Small intestine (tissue), 7 donors: ENCODE measurements at regions not wholly inside any gene's neighbourhood (a gene's known extent, or its start where the extent isn't known, plus 50 kb on each side); places are given as distances from the start of the nearest gene placed in this dataset.

ENCODE experiments used
- DNase-seq, 2 donors: peaks; one replicate each; pipeline versions ENCODE4 v3.0.0 to v3.0.0-alpha.2; 2013
- FAIRE-seq: peaks from 2 replicates; lab custom pipeline; 2012; peaks lifted over from hg19 to GRCh38; lab: Jason Lieb, UNC
- H3K27ac ChIP-seq, 3 donors: one replicate each; pipeline ENCODE4 v1.5.1; 2013; ENCODE audit warnings: low read length in 2 of 3, mild to moderate bottlenecking in 2 of 3, control low read depth in 1 of 3, inconsistent platforms in 1 of 3, low read depth in 1 of 3, moderate library complexity in 1 of 3
- H3K27me3 ChIP-seq, 3 donors: one replicate each; pipeline ENCODE4 v1.6.1; 2013; ENCODE audit warnings: low read length in 3 of 3, inconsistent platforms in 1 of 3; ENCODE audit not compliant: control insufficient read depth in 3 of 3, insufficient read depth in 3 of 3
- H3K36me3 ChIP-seq, 3 donors: one replicate each; pipeline ENCODE4 v1.6.1; 2013; ENCODE audit warnings: low read length in 3 of 3, inconsistent platforms in 1 of 3, low read depth in 1 of 3, mild to moderate bottlenecking in 1 of 3, moderate library complexity in 1 of 3; ENCODE audit not compliant: control insufficient read depth in 3 of 3, insufficient read depth in 2 of 3
- H3K4me1 ChIP-seq, 3 donors: one replicate each; pipeline ENCODE4 v1.6.1; 2013; ENCODE audit warnings: low read length in 2 of 3, inconsistent platforms in 1 of 3, low read depth in 1 of 3, mild to moderate bottlenecking in 1 of 3, moderate library complexity in 1 of 3; ENCODE audit not compliant: control insufficient read depth in 3 of 3, insufficient read depth in 2 of 3
- H3K4me3 ChIP-seq, 3 donors: one replicate each; pipeline ENCODE4 v1.5.1; 2013; ENCODE audit warnings: low read length in 3 of 3, control low read depth in 1 of 3, inconsistent platforms in 1 of 3, low read depth in 1 of 3, mild to moderate bottlenecking in 1 of 3, moderate library complexity in 1 of 3
- H3K9me3 ChIP-seq, 2 donors: one replicate each; pipeline ENCODE4 v1.6.1; 2013; ENCODE audit warnings: low read depth in 1 of 2, low read length in 1 of 2; ENCODE audit not compliant: control insufficient read depth in 2 of 2, insufficient read depth in 1 of 2
- WGBS, 3 donors: extraction: QIAGEN DNeasy Blood & Tissue Kit; methylation state at CpG; one replicate each; pipeline ENCODE4 v1.1.7; 2013; 5-methylcytosine and 5-hydroxymethylcytosine counted together
- donor health status: healthy with polysubstance abuse.
- donor health status: control.
- donor health status: control.
- donor health status: Bipolar disorder and iron deficiency.
- donor health status: healthy.

DNA sequence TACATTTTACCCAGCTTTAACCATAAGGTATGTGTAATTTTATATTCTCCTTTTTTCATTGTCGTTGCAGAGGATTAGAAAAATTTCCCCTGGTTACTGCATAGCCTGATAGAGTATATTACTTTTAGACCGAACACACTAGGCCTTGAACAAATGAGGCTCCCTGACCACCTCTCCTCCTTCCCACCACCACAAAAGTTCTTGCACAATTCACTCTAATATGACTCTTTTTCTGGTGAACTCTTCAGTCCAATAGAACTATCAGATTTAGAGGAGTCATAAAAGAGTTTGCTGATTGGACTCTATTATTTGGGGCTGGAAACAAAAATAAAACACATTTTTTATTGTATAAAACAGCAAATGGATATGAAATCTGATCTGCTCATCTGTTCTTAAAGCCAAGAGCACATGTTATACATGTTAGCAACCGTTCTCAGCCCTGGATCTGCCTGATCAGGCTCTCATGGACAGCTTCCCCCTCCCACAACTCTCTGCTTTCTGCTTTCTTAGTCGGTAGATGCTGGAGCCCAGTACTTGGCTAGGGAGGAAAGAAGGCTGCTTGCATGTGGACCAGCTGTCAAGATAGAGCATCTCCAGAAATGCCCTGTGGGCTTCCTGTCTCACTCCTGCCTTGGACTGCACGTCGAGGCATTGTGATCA, 83.5 kb downstream of the CD164 start:
- Histone ChIP-seq H3K27ac (no peak overlapping the region), H3K4me1 (peaks cover 0 to 55% (median 4%) of the 10 kb centered on the region in 3 donors)

DNA sequence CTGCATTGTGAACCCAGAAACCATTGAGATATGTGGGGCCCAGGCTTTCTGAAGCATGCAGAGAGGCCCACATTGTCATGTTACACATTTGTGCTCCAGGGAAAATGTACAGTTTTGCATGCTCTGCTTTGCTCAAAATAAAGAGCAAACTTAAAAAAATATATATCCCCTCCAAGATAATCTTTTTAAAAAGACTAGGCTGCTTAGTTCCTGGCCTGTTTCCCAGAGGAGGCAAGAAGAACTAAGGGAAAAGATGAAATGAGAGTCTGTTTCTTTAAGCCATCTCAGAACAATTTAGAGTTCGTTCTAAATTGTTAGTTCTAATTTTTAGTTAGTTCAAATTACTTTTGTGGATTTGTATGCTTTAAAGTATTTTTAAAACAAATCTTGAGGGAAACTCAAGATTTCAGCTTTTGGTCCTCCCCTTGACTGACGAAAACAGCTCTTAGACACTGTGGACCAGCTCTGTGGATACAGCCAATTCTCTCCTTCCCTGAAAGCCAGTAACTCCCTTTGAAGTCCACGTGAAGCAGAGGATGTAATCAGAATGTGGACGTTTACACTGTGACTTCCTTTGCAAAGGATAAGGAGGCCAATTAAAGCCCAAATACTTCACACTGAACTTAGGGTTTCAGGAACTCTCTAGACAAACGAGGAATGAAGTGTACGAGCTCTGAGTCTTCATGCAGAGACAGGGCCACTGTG, 84.7 kb downstream of the CD164 start:
- H3K36me3 ChIP-seq: no peaks in the 10 kb centered on the region
- no peaks in the 10 kb centered on the region for H3K9me3 ChIP-seq
- H3K4me3 ChIP-seq: no peak overlapping the region
- WGBS, 3 donors: 39 to 50% (median 50%) methylated on average over 6 of the region's 6 CpGs
- H3K4me1 ChIP-seq: peaks cover 0 to 55% (median 4%) of the 10 kb centered on the region in 3 donors
- no peak for FAIRE-seq
- no peaks in the 10 kb centered on the region for H3K27me3 ChIP-seq
- no peak for DNase-seq
- peak overlapping the region in 2 of 3 donors; percentile 47 to 49 for H3K27ac ChIP-seq

More for the DNA sequence above, 83.5 kb downstream of the CD164 start:
- DNase-seq (no peak), FAIRE-seq (no peak)
- H3K27me3 ChIP-seq: no peaks in the 10 kb centered on the region
- 75 to 91% (median 82%) methylated on average over 6 of the region's 6 CpGs for WGBS, 3 donors
- H3K4me3 ChIP-seq: no peak overlapping the region
- no peaks in the 10 kb centered on the region for H3K9me3 ChIP-seq
- no peaks in the 10 kb centered on the region for H3K36me3 ChIP-seq

DNA sequence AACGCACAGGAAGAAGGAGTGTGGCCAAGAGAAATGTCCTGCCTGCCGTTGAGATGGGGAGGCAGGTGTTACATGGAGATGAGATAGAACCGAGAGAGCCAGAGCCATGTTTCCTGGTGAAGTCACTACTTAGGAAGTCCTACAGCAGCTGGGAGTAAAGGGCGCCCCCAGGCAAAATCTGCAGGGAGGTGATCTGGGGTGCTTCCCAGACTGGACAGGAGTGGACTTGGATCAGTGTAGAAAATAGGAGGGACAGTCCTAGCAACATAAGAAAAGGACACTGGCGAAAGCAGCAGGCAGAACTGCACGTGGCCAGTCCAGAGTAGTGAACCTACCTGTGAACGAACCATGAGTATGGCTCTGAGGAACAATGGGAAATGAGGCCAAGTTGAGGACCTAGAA, 85.3 kb downstream of the CD164 start:
- 63 to 68% (median 64%) methylated on average over 7 of the region's 7 CpGs for WGBS, 3 donors
- Histone ChIP-seq H3K4me1 (peaks cover 0 to 60% (median 4%) of the 10 kb centered on the region in 3 donors), H3K4me3 (no peak overlapping the region), H3K27me3 (no peaks in the 10 kb centered on the region), H3K36me3 (no peaks in the 10 kb centered on the region), H3K27ac (peak overlapping the region in 2 of 3 donors; percentile 47 to 49), H3K9me3 (no peaks in the 10 kb centered on the region)
- DNase-seq (no peak), FAIRE-seq (no peak)

DNA sequence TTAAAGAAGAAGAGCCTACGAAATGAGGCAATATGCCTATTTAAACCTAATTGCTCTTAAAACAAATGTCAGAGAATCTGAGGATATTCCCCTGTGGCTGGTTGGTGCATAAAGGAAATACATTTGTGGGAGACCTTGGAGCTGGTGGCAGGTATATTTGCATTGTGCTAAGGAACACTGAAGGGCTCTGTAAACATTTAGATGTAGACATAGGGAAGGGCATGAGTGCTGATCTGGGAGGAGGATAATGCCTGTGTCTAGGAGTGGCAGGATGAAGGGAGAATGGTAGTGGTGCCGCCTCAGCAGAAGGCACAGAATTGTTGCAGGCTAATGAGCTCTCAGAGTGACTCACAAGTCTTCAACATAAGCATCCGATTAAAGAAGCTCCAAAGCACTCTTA, 85.8 kb downstream of the CD164 start:
- no peak overlapping the region for H3K4me3 ChIP-seq
- peak overlapping the region in 1 of 3 donors; percentile 47 for H3K27ac ChIP-seq
- no peaks in the 10 kb centered on the region for H3K36me3 ChIP-seq
- DNase-seq: peak; percentile 61 to 71
- no peaks in the 10 kb centered on the region for H3K27me3 ChIP-seq
- no peaks in the 10 kb centered on the region for H3K9me3 ChIP-seq
- H3K4me1 ChIP-seq: peaks cover 0 to 61% (median 4%) of the 10 kb centered on the region in 3 donors
- no peak for FAIRE-seq
- 49 to 73% (median 59%) methylated on average over 3 of the region's 3 CpGs for WGBS, 3 donors

DNA sequence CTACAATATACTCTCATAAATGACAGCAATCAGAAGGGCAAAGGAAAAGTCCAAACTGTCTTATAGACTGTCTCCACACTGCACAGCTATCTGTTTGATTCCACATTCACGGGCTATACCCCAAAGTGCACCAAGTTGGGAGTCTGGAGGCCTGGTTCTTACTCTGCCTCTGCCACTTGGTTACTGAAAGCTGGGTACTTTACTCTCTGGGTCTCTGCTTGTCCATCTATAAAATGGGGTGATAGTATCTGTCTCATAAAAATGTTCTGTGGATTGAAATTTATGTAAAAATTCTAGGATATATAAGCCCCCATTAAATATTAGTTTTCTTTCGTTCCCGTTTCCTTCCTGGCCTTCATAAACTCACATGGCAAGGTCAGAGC, 86.5 kb downstream of the CD164 start:
- H3K27ac ChIP-seq: peak overlapping the region; percentile 36 to 56 (median 47)
- H3K4me1 ChIP-seq: peaks cover 0 to 61% (median 4%) of the 10 kb centered on the region in 3 donors

DNA sequence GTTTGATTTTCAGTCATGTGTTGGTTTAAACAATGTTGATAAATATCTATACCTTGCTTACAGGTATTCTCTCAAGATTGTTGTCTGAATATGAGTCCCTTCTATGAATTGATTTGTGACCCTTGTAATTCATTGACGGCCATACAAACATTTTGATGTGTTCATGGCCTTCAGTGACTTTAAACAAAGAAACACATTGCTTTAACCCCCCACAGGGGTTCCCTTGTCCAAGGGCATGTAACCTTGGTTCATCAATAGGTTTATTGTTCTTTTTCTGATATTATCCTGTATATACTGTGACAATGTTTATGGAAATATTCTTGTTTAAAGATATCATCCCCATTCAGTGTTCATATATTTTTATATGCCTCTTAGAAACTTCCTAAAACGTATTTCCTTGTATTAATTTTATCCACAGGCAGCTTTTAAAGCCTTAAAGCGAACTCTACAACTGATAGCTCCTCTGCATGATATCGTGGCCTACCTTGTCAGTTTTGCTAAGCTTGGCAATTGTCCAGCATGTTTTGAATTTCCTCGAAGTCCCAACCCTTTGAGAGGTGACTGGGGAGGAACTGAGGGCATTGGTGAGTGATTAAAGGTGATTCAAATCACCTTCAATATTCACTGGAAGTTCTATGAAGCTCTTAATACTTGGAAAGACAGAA, 87.0 kb downstream of the CD164 start:
- no peaks in the 10 kb centered on the region for H3K36me3 ChIP-seq
- no peak overlapping the region for H3K4me3 ChIP-seq
- no peaks in the 10 kb centered on the region for H3K27me3 ChIP-seq
- peaks cover 0 to 59% (median 4%) of the 10 kb centered on the region in 3 donors for H3K4me1 ChIP-seq
- FAIRE-seq (no peak), DNase-seq (peak; percentile 54 to 73)
- H3K27ac ChIP-seq: peak overlapping the region; percentile 36 to 56 (median 47)
- no peaks in the 10 kb centered on the region for H3K9me3 ChIP-seq
- 12 to 50% (median 32%) methylated on average over 5 of the region's 5 CpGs for WGBS, 3 donors

More for the DNA sequence above, 86.5 kb downstream of the CD164 start:
- Histone ChIP-seq H3K4me3 (no peak overlapping the region), H3K36me3 (no peaks in the 10 kb centered on the region), H3K27me3 (no peaks in the 10 kb centered on the region), H3K9me3 (no peaks in the 10 kb centered on the region)
- FAIRE-seq: no peak
- DNase-seq: no peak
- 60 to 80% (median 69%) methylated on average over 3 of the region's 3 CpGs for WGBS, 3 donors

DNA sequence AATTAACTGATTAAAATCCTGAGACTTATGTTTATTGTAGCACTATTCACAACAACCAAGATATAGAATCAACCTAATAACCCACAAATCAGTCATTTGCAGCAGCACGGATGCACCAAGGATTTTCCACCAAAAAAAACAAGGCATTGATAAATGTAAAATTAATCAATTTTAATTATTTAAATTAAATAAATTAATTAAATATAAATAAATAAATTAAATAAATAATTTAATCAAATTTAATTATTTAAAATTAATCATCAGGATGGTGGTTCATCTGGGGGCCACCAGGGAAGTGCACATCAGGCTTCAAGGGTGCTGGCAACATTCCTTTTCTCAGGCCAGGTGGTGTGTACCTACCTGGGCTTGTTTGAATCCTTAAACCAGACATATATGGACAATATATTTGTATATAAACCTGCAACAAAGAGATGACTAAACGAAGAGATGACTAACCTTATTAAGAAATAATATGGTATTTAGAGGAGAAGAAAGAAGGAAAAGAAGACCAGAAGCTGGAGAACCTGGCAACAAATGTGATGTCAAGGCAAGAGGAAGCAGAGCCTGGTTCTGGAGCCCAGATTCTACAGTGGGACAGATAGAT, 89.2 kb downstream of the CD164 start:
- Histone ChIP-seq H3K36me3 (no peaks in the 10 kb centered on the region), H3K4me1 (peaks cover 0 to 47% (median 4%) of the 10 kb centered on the region in 3 donors), H3K27ac (no peak overlapping the region), H3K4me3 (no peak overlapping the region), H3K27me3 (no peaks in the 10 kb centered on the region), H3K9me3 (no peaks in the 10 kb centered on the region)
- FAIRE-seq (no peak), DNase-seq (no peak)
- 73 to 86% (median 82%) methylated on average over 2 of the region's 2 CpGs for WGBS, 3 donors

DNA sequence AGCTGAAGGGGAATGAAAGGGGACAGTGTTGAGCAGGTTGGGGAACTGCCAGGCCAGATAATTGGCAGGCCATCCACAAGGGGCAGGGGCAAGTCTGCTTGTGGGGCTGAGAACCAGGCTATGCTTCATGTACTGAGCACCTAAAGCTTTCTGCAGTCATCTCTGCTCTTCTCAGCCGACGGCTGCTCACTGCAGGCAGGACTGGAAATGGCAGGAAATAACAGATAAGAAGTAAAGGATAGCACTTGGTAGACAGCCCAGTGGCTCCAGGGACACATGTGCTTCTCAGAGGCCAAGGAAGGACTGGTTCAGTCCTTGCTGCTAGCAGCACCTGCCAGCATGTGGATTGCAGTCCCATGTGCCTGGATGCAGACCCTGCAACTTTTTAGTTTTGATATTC, 89.8 kb downstream of the CD164 start:
- no peak for FAIRE-seq
- Histone ChIP-seq H3K27ac (peak overlapping the region in 2 of 3 donors; percentile 9 to 53), H3K9me3 (no peaks in the 10 kb centered on the region), H3K4me3 (no peak overlapping the region), H3K27me3 (no peaks in the 10 kb centered on the region), H3K4me1 (peaks cover 0 to 41% (median 4%) of the 10 kb centered on the region in 3 donors), H3K36me3 (no peaks in the 10 kb centered on the region)
- DNase-seq: peak in 1 of 2 donors; percentile 37
- 45 to 67% (median 59%) methylated on average over 2 of the region's 2 CpGs for WGBS, 3 donors
